ENCODE measurements at regions not wholly inside any gene's neighbourhood (a gene's known extent, or its start where the extent isn't known, plus 50 kb on each side); places are given as distances from the start of the nearest gene placed in this dataset.

GRCh38 chr1:73644198-73644597 is 553.8 kb downstream of the LRRIQ3 start:
- TF ChIP-seq CTCF (conservative IDR thresholded peaks at IDR 0.05; ENCODE audit: low read depth in 2 of 2) (no peak), ETS1 (IDR thresholded peaks at IDR 0.05) (no peak), EZH2phosphoT487 (IDR thresholded peaks at IDR 0.05; ENCODE audit: unreplicated experiment) (no peak), EZH2 (IDR thresholded peaks at IDR 0.05; ENCODE audit: low read depth, unreplicated experiment) (no peak), POLR2AphosphoS5 (IDR thresholded peaks at IDR 0.05; ENCODE audit: low read depth) (no peak), ZNF114 (CRISPR knock-in tag; IDR thresholded peaks at IDR 0.05) (no peak), JUNB (IDR thresholded peaks at IDR 0.05; ENCODE audit: unreplicated experiment) (no peak), ZNF331 (CRISPR knock-in tag; IDR thresholded peaks at IDR 0.05; ENCODE audit: low read depth) (no peak)

Data from GM23338 (cell line).